Ishikawa (cell line): ENCODE measurements at regions not wholly inside any gene's neighbourhood (a gene's known extent, or its start where the extent isn't known, plus 50 kb on each side); places are given as distances from the start of the nearest gene placed in this dataset.

ENCODE experiments used
- CEBPB ChIP-seq: IDR thresholded peaks from 2 replicates; pipeline ENCODE4 v1.6.1; 2012
- CREB1 ChIP-seq: IDR thresholded peaks from 2 replicates; pipeline ENCODE4 v1.6.1; 2012; ENCODE audit warnings: low read depth
- EGR1 ChIP-seq: IDR thresholded peaks from 2 replicates; pipeline ENCODE4 v1.6.1; 2012
- EP300 ChIP-seq: IDR thresholded peaks from 2 replicates; pipeline ENCODE4 v1.6.1; 2012; ENCODE audit warnings: borderline replicate concordance
- FOXM1 ChIP-seq: IDR thresholded peaks from 2 replicates; pipeline ENCODE4 v1.6.1; 2012; ENCODE audit warnings: low read depth, borderline replicate concordance
- NFIC ChIP-seq: IDR thresholded peaks from 2 replicates; pipeline ENCODE4 v1.6.1; 2012
- RAD21 ChIP-seq: IDR thresholded peaks from 2 replicates; pipeline ENCODE4 v1.6.1; 2012; ENCODE audit warnings: low read depth
- TAF1 ChIP-seq: IDR thresholded peaks from 2 replicates; pipeline ENCODE4 v1.6.1; 2012; ENCODE audit warnings: low read depth, mild to moderate bottlenecking
- TCF12 ChIP-seq: IDR thresholded peaks from 2 replicates; pipeline ENCODE4 v1.6.1; 2012; ENCODE audit warnings: low read depth
- TEAD4 ChIP-seq: IDR thresholded peaks from 2 replicates; pipeline ENCODE4 v1.6.1; 2012
- YY1 ChIP-seq: IDR thresholded peaks from 2 replicates; pipeline ENCODE4 v1.6.1; 2012; ENCODE audit warnings: low read depth
- ZBTB7A ChIP-seq: IDR thresholded peaks from 2 replicates; pipeline ENCODE4 v1.6.1; 2012; ENCODE audit warnings: low read depth
- TF ChIP-seq, protein P1 (sequence below): IDR thresholded peaks from 2 replicates; pipeline ENCODE4 v1.6.1; 2012
- TF ChIP-seq, protein P2 (sequence below): IDR thresholded peaks from 2 replicates; pipeline ENCODE4 v1.6.1; 2012
- TF ChIP-seq, protein P3 (sequence below): IDR thresholded peaks from 2 replicates; pipeline ENCODE4 v1.6.1; 2012; ENCODE audit warnings: low read depth, mild to moderate bottlenecking

- no peak for TF ChIP-seq ZBTB7A
These were observed 492.2 kb upstream of the B3GAT1 start for GRCh38 chr11:134904103-134904790.

DNA sequence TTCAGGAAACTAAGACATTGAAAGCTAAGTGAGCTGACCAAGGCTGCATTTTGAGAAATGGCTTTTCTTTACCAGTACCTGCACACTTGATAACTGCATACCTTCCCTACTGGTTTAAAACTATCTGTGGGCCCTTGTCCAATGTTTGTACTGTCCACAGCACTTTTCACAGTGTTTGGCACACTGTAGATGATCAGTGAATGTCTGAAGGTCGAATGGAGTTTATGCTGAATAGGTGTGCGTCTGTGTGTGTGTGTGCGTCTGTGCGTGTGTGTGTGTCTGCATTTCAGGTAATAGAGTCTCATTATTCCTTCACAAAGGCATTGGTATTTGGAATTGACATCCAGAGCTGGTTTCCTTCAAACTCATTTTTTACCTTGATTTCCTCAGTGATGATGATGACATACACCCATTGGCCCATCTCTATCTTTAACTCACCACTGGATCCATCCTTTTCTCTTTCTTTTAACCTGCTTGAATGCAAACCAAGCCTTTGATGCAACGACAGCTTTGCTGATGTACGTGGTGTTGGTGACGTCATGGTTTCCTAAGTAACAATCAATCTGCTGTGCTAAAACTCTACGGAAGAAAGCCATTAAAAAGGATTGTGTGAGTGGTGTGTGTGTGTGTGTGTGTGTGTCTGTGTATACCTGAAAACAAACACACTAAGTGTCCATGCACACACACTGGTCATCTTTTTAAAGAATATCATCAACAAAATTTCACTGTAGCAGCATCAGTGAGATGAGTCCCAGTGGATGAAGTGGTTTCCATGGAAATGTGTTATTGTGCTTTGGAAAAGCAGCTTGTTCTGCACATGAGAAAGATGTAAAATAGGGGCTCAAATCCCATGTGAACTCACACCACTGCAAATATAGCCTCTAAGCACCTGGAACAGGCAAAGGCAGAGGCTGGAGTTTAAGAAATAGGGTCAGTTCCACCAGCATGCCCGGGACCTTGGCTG is 490.2 kb upstream of the B3GAT1 start:
- TF ChIP-seq CREB1 (no peak), YY1 (no peak), CEBPB (no peak), RAD21 (no peak), EGR1 (no peak), FOXM1 (no peak), TAF1 (no peak), TCF12 (no peak)
- TF ChIP-seq, protein P1, sequence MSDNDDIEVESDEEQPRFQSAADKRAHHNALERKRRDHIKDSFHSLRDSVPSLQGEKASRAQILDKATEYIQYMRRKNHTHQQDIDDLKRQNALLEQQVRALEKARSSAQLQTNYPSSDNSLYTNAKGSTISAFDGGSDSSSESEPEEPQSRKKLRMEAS = no peak
- TF ChIP-seq, protein P2, sequence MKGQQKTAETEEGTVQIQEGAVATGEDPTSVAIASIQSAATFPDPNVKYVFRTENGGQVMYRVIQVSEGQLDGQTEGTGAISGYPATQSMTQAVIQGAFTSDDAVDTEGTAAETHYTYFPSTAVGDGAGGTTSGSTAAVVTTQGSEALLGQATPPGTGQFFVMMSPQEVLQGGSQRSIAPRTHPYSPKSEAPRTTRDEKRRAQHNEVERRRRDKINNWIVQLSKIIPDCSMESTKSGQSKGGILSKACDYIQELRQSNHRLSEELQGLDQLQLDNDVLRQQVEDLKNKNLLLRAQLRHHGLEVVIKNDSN = no peak

GRCh38 chr11:134901542-134901941 is 489.5 kb upstream of the B3GAT1 start:
- TF ChIP-seq TCF12 = no peak
- no peak for TF ChIP-seq NFIC
- no peak for TF ChIP-seq ZBTB7A
- TF ChIP-seq CEBPB = no peak
- no peak for TF ChIP-seq EP300
- TF ChIP-seq YY1 = no peak
- TF ChIP-seq CREB1 = no peak
- TF ChIP-seq, protein P3, sequence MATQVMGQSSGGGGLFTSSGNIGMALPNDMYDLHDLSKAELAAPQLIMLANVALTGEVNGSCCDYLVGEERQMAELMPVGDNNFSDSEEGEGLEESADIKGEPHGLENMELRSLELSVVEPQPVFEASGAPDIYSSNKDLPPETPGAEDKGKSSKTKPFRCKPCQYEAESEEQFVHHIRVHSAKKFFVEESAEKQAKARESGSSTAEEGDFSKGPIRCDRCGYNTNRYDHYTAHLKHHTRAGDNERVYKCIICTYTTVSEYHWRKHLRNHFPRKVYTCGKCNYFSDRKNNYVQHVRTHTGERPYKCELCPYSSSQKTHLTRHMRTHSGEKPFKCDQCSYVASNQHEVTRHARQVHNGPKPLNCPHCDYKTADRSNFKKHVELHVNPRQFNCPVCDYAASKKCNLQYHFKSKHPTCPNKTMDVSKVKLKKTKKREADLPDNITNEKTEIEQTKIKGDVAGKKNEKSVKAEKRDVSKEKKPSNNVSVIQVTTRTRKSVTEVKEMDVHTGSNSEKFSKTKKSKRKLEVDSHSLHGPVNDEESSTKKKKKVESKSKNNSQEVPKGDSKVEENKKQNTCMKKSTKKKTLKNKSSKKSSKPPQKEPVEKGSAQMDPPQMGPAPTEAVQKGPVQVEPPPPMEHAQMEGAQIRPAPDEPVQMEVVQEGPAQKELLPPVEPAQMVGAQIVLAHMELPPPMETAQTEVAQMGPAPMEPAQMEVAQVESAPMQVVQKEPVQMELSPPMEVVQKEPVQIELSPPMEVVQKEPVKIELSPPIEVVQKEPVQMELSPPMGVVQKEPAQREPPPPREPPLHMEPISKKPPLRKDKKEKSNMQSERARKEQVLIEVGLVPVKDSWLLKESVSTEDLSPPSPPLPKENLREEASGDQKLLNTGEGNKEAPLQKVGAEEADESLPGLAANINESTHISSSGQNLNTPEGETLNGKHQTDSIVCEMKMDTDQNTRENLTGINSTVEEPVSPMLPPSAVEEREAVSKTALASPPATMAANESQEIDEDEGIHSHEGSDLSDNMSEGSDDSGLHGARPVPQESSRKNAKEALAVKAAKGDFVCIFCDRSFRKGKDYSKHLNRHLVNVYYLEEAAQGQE = no peak
- no peak for TF ChIP-seq EGR1
- TF ChIP-seq TEAD4 = no peak
- TF ChIP-seq FOXM1 = no peak
- TF ChIP-seq, protein P1 = no peak
- TF ChIP-seq RAD21 = no peak
- TF ChIP-seq, protein P2 = no peak
- no peak for TF ChIP-seq TAF1

- TF ChIP-seq EP300 (no peak), TAF1 (no peak), YY1 (no peak), CEBPB (no peak), TEAD4 (no peak), FOXM1 (no peak), ZBTB7A (no peak), RAD21 (no peak), EGR1 (no peak), TCF12 (no peak)
- TF ChIP-seq, protein P2 = no peak
- TF ChIP-seq, protein P3 = no peak
These were observed 482.0 kb upstream of the B3GAT1 start for GRCh38 chr11:134893810-134894685.
